AG09309 (cell line): ENCODE measurements at regions not wholly inside any gene's neighbourhood (a gene's known extent, or its start where the extent isn't known, plus 50 kb on each side); places are given as distances from the start of the nearest gene placed in this dataset.

Source experiments
- DNase-seq: peaks from one replicate; pipeline ENCODE4 v3.0.0-alpha.2; 2010; ENCODE audit warnings: low read depth
- H3K4me3 ChIP-seq: 2 replicates; pipeline ENCODE4 v1.5.1; 2011; ENCODE audit warnings: mild to moderate bottlenecking, low read depth, low read length, moderate library complexity; ENCODE audit not compliant: control insufficient read depth
- CTCF ChIP-seq: IDR thresholded peaks from 2 replicates; pipeline ENCODE4 v1.5.1; 2011; ENCODE audit warnings: mild to moderate bottlenecking, low read depth, low read length, inconsistent platforms; ENCODE audit not compliant: insufficient read depth, control insufficient read depth; ENCODE audit errors: missing control alignments

- TF ChIP-seq CTCF, result no peak
These were observed 289.7 kb downstream of the LPIN1 start for GRCh38 chr2:12035956-12036639.

DNA sequence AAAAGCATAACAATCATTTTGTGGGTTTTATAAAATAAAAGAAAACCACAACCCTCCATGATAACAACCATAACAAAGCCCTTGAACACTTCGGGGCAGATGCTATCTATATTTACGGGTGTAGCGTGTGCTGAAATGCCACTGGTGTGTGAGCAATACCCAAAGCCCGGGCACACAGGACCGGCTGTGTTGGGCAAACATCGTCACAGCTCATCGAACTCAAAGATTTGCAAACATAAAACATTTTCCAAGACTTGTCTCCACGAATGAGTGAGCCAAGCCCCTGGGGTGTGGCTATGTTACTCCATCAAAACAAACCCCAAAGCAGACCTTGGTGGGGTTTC is 290.2 kb downstream of the LPIN1 start:
- DNase-seq, result no peak
- H3K4me3 ChIP-seq, result no peak overlapping the region
- no peak for TF ChIP-seq CTCF

More at GRCh38 chr2:12035956-12036639, 289.7 kb downstream of the LPIN1 start:
- H3K4me3 ChIP-seq, result no peak overlapping the region
- DNase-seq, result no peak

GRCh38 chr2:12037301-12037700 is 290.9 kb downstream of the LPIN1 start:
- no peak overlapping the region for H3K4me3 ChIP-seq
- TF ChIP-seq CTCF, result no peak
- DNase-seq, result no peak

- DNase-seq, result no peak
- no peak for TF ChIP-seq CTCF
- H3K4me3 ChIP-seq, result no peak overlapping the region
These were observed 294.8 kb downstream of the LPIN1 start for GRCh38 chr2:12041236-12041635.

- no peak overlapping the region for H3K4me3 ChIP-seq
These were observed 296.7 kb downstream of the LPIN1 start for GRCh38 chr2:12043131-12043530.

DNA sequence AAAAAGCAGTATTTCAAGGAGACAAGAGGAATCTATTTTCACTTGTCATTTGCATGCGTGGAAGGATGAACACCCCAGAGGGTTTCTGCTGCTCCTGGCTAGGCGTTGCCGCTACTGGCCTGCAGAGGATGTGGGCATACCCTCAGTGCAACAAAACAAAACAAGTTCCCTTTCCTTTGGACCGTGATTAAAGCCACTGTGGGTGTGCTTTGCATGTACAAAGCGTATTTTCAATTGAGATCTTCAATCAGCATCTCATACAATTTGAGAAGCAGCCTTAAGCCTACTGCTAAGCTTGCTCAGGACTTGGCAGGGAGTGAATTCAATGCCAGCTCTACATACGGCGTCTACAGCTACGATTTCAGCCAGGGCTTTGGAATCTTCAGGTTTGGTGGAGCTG is 298.4 kb downstream of the LPIN1 start:
- no peak overlapping the region for H3K4me3 ChIP-seq
- DNase-seq, result no peak
- TF ChIP-seq CTCF, result no peak

More at GRCh38 chr2:12043131-12043530, 296.7 kb downstream of the LPIN1 start:
- no peak for DNase-seq
- TF ChIP-seq CTCF, result no peak

GRCh38 chr2:12045864-12046291 is 299.4 kb downstream of the LPIN1 start:
- DNase-seq, result no peak
- no peak for TF ChIP-seq CTCF
- H3K4me3 ChIP-seq, result no peak overlapping the region
